IMR-90 (cell line): ENCODE measurements at regions not wholly inside any gene's neighbourhood (a gene's known extent, or its start where the extent isn't known, plus 50 kb on each side); places are given as distances from the start of the nearest gene placed in this dataset.

Source experiments
- ATAC-seq: fragments of 200-7000 bp; cut with Tn5 transposase; 2 replicates; pipeline ENCODE4 v1.9.1; 2020; ENCODE audit warnings: low read depth, mild to moderate bottlenecking, moderate library complexity
- BruUV-seq: library from RNA; stranded (reverse); fragments of 400-500 nt; replicated peaks from 2 replicates; lab custom pipeline; 2021; lab: Mats Ljungman, UMichigan
- CTCF ChIA-PET: fragments of 300-600 bp; formaldehyde crosslinking; extraction: SDS; loops from one replicate; lab custom pipeline; 2021; ENCODE audit warnings: antibody characterized with exemption; lab: Yijun Ruan, JAX
- POLR2A ChIA-PET: fragments of 300-600 bp; sonication (Branson Sonifier 250); formaldehyde crosslinking; loops from one replicate; lab custom pipeline; 2022; ENCODE audit warnings: antibody characterized with exemption; ENCODE audit not compliant: unreplicated experiment; lab: Charles Lee
- DNase-seq: peaks from one replicate; pipeline ENCODE4 v3.0.0; 2013
- H2AFZ ChIP-seq: replicated peaks from 2 replicates; pipeline ENCODE3; 2013; ENCODE audit warnings: low read length, mild to moderate bottlenecking; ENCODE audit not compliant: poor library complexity
- H2AK5ac ChIP-seq: 2 replicates; pipeline ENCODE4 v1.6.1; 2013; ENCODE audit warnings: low read depth, low read length, inconsistent platforms
- H2AK9ac ChIP-seq: replicated peaks from 2 replicates; pipeline ENCODE3; 2013; ENCODE audit warnings: mild to moderate bottlenecking, low read depth, low read length, moderate library complexity; ENCODE audit not compliant: poor library complexity
- H2BK120ac ChIP-seq: 2 replicates; pipeline ENCODE4 v1.6.1; 2013; ENCODE audit warnings: low read depth, low read length, inconsistent platforms
- H2BK15ac ChIP-seq: 3 replicates; pipeline ENCODE4 v1.6.1; 2013; ENCODE audit warnings: low read depth, low read length, inconsistent platforms
- H2BK20ac ChIP-seq: 2 replicates; pipeline ENCODE4 v1.6.1; 2013; ENCODE audit warnings: low read depth, mild to moderate bottlenecking, inconsistent platforms, low read length, moderate library complexity
- H2BK5ac ChIP-seq: 2 replicates; pipeline ENCODE4 v1.6.1; 2013; ENCODE audit warnings: mild to moderate bottlenecking, low read depth, low read length, inconsistent platforms; ENCODE audit not compliant: poor library complexity, severe bottlenecking
- H3K14ac ChIP-seq: replicated peaks from 2 replicates; pipeline ENCODE4 v1.6.1; 2013; ENCODE audit warnings: low read depth, low read length, inconsistent platforms
- H3K18ac ChIP-seq: 2 replicates; pipeline ENCODE4 v1.6.1; 2013; ENCODE audit warnings: low read depth, low read length, control low read depth
- H3K23ac ChIP-seq: 2 replicates; pipeline ENCODE4 v1.6.1; 2013; ENCODE audit warnings: low read depth, low read length, inconsistent platforms
- H3K27ac ChIP-seq: 2 replicates; pipeline ENCODE4 v1.5.1; 2013; ENCODE audit warnings: mild to moderate bottlenecking, control low read depth, low read length; ENCODE audit not compliant: insufficient read depth
- H3K27me3 ChIP-seq: 2 replicates; pipeline ENCODE4 v1.6.1; 2013; ENCODE audit warnings: low read length; ENCODE audit not compliant: control insufficient read depth, insufficient read depth
- H3K36me3 ChIP-seq: 2 replicates; pipeline ENCODE4 v1.6.1; 2013; ENCODE audit warnings: low read length, mixed read lengths; ENCODE audit not compliant: control insufficient read depth, insufficient read depth
- H3K4ac ChIP-seq: 2 replicates; pipeline ENCODE4 v1.6.1; 2013; ENCODE audit warnings: low read depth, low read length, inconsistent platforms
- H3K4me1 ChIP-seq: 2 replicates; pipeline ENCODE4 v1.6.1; 2013; ENCODE audit warnings: low read length, mixed read lengths; ENCODE audit not compliant: control insufficient read depth, insufficient read depth
- H3K4me2 ChIP-seq: 2 replicates; pipeline ENCODE4 v1.6.1; 2013; ENCODE audit warnings: low read depth, mild to moderate bottlenecking, control low read depth, low read length, moderate library complexity
- H3K4me3 ChIP-seq: 2 replicates; pipeline ENCODE4 v1.5.1; 2013; ENCODE audit warnings: low read depth, mild to moderate bottlenecking, control low read depth, low read length, moderate library complexity; ENCODE audit not compliant: insufficient read depth
- H3K56ac ChIP-seq: 2 replicates; pipeline ENCODE4 v1.6.1; 2013; ENCODE audit warnings: low read length, inconsistent platforms; ENCODE audit not compliant: insufficient read depth; ENCODE audit errors: extremely low read depth
- H3K79me1 ChIP-seq, 2 experiments: 2 replicates each; pipeline ENCODE4 v1.6.1; 2013; ENCODE audit warnings: low read length in 2 of 2, inconsistent platforms in 1 of 2, low read depth in 1 of 2
- H3K9ac ChIP-seq: 2 replicates; pipeline ENCODE4 v1.6.1; 2013; ENCODE audit warnings: low read depth, low read length, control low read depth
- H3K9me1 ChIP-seq: 2 replicates; pipeline ENCODE4 v1.6.1; 2013; ENCODE audit warnings: low read length, inconsistent platforms; ENCODE audit not compliant: insufficient read depth
- H3K9me3 ChIP-seq: 2 replicates; pipeline ENCODE4 v1.6.1; 2013; ENCODE audit warnings: low read length; ENCODE audit not compliant: control insufficient read depth, insufficient read depth
- H4K20me1 ChIP-seq: 2 replicates; pipeline ENCODE4 v1.6.1; 2013; ENCODE audit warnings: low read length, inconsistent platforms; ENCODE audit not compliant: insufficient read depth
- H4K5ac ChIP-seq: 2 replicates; pipeline ENCODE4 v1.6.1; 2013; ENCODE audit warnings: mild to moderate bottlenecking, low read depth, low read length, control low read depth
- H4K8ac ChIP-seq, 2 experiments: 2 replicates each; pipeline ENCODE4 v1.6.1; 2013; ENCODE audit warnings: low read depth in 2 of 2, low read length in 2 of 2, control low read depth in 1 of 2, inconsistent platforms in 1 of 2
- H4K91ac ChIP-seq: 2 replicates; pipeline ENCODE4 v1.6.1; 2013; ENCODE audit warnings: low read depth, low read length, inconsistent platforms; ENCODE audit not compliant: insufficient read depth
- BHLHE40 ChIP-seq: fragments of 150-350 bp; IDR thresholded peaks from 2 replicates; pipeline ENCODE4 v1.6.1; 2016; ENCODE audit warnings: mild to moderate bottlenecking, low read depth, low read length
- USF2 ChIP-seq: fragments of 150-350 bp; IDR thresholded peaks from 2 replicates; pipeline ENCODE4 v1.6.1; 2017; ENCODE audit warnings: mild to moderate bottlenecking, antibody characterized with exemption, low read length, low read depth
- WGBS, 2 experiments: methylation state at CpG; one replicate each; pipeline versions ENCODE4 v1.1.5 to v1.1.7; 2013; ENCODE audit warnings: missing lambda C conversion rate in 2 of 2; ENCODE audit not compliant: insufficient read length in 1 of 2; ENCODE audit errors: extremely low coverage in 2 of 2; 5-methylcytosine and 5-hydroxymethylcytosine counted together
- dilution Hi-C: fragments of 300-500 bp; cut with HindIII; formaldehyde crosslinking; loops from one replicate; pipeline ENCODE4 v1.14.3; 2018; ENCODE audit warnings: low sequenced_read_pairs; ENCODE audit not compliant: unreplicated experiment
- in situ Hi-C: fragments of 300-500 bp; cut with MboI; formaldehyde crosslinking; loops from 3 replicates; pipeline ENCODE4 v1.14.3; 2019; ENCODE audit warnings: low sequenced_read_pairs, inconsistent platforms, mixed read lengths
- intact Hi-C: fragments of 100-400 bp; cut with micrococcal nuclease; formaldehyde crosslinking; loops from 2 replicates; pipeline ENCODE4 v1.10.0; 2022

GRCh38 chr5:143551820-143552251 is 148.3 kb upstream of the NR3C1 start:
- peak overlapping the region; percentile 93 for H2BK120ac ChIP-seq
- H4K91ac ChIP-seq = peak overlapping the region; percentile 81
- H3K18ac ChIP-seq = peak overlapping the region; percentile 98; the same call in 1 of the 2 replicates
- H3K4me1 ChIP-seq = peaks cover 16% of the 10 kb centered on the region
- no peaks in the 10 kb centered on the region for H4K20me1 ChIP-seq
- no peak overlapping the region for H3K4me2 ChIP-seq
- in situ Hi-C loops = no loop called here
- peak overlapping the region; percentile 72 for H2AK5ac ChIP-seq
- H3K14ac ChIP-seq = peak overlapping the region; percentile 81
- H4K8ac ChIP-seq = peak overlapping the region; percentile 72 to 84
- no TSS peak for BruUV-seq
- H2AFZ ChIP-seq = no peak overlapping the region
- peak overlapping the region; percentile 83 for H2BK5ac ChIP-seq
- ChIA-PET CTCF (interaction anchor here (0.6 to 2.1 kb wide), 2 partner anchors 9 to 240 kb away, joined by 4 to 5 read pairs; no protein-coding TSS in a partner anchor), POLR2A (no interaction called here)
- peak overlapping the region; percentile 55; the same call in 1 of the 2 replicates for H3K56ac ChIP-seq
- H3K9me1 ChIP-seq = peaks cover 8% of the 10 kb centered on the region
- H3K4me3 ChIP-seq = no peak overlapping the region
- DNase-seq = peak; percentile 67
- dilution Hi-C loops = no loop called here
- H3K4ac ChIP-seq = peak overlapping the region; percentile 93
- H3K36me3 ChIP-seq = no peaks in the 10 kb centered on the region
- TF ChIP-seq USF2 (no peak), BHLHE40 (no peak)
- peak; percentile 50 for ATAC-seq
- H3K27me3 ChIP-seq = no peaks in the 10 kb centered on the region
- peak overlapping the region; percentile 96 for H4K5ac ChIP-seq
- H2BK20ac ChIP-seq = peak overlapping the region; percentile 91
- H3K23ac ChIP-seq = peak overlapping the region; percentile 64
- intact Hi-C loops = no loop called here
- no peaks in the 10 kb centered on the region; a peak in 1 of 4 replicates for H3K79me1 ChIP-seq
- peak overlapping the region; percentile 86 for H3K27ac ChIP-seq
- H3K9me3 ChIP-seq = no peaks in the 10 kb centered on the region
- WGBS, 2 experiments = 20% methylated on average over 1 of the region's 2 CpGs; no CpG with 5 or more reads in 1 of the 2 experiments
- no peak overlapping the region for H2AK9ac ChIP-seq
- peak overlapping the region; percentile 36; the same call in 1 of the 2 replicates for H3K9ac ChIP-seq
- peak overlapping the region; percentile 97; the same call in 2 of the 3 replicates for H2BK15ac ChIP-seq
